Gastrocnemius medialis (tissue), 4 donors: ENCODE measurements at regions not wholly inside any gene's neighbourhood (a gene's known extent, or its start where the extent isn't known, plus 50 kb on each side); places are given as distances from the start of the nearest gene placed in this dataset.

Source experiments
- POLR2A ChIP-seq, 2 donors: fragments of 450-650 bp; IDR thresholded peaks; one replicate each; pipeline ENCODE4 v1.6.1; 2017; ENCODE audit warnings: antibody characterized with exemption in 2 of 2, mild to moderate bottlenecking in 2 of 2, moderate library complexity in 2 of 2
- TF ChIP-seq, protein P1 (sequence below), 5 experiments: fragments of 450-650 bp in 3 of 5; fragments of 200-600 bp in 2 of 5; sonication (generic) in 2 of 5; IDR thresholded peaks in 4 of 5; conservative IDR thresholded peaks in 1 of 5; 1 replicate in 4 of 5; 2 replicates in 1 of 5; pipeline ENCODE4 v1.5.1; 2016 to 2019; ENCODE audit warnings: antibody characterized with exemption in 5 of 5, mild to moderate bottlenecking in 3 of 5, moderate library complexity in 3 of 5

- TF ChIP-seq POLR2A (IDR thresholded peaks at IDR 0.05), result no peak
- TF ChIP-seq, protein P1, sequence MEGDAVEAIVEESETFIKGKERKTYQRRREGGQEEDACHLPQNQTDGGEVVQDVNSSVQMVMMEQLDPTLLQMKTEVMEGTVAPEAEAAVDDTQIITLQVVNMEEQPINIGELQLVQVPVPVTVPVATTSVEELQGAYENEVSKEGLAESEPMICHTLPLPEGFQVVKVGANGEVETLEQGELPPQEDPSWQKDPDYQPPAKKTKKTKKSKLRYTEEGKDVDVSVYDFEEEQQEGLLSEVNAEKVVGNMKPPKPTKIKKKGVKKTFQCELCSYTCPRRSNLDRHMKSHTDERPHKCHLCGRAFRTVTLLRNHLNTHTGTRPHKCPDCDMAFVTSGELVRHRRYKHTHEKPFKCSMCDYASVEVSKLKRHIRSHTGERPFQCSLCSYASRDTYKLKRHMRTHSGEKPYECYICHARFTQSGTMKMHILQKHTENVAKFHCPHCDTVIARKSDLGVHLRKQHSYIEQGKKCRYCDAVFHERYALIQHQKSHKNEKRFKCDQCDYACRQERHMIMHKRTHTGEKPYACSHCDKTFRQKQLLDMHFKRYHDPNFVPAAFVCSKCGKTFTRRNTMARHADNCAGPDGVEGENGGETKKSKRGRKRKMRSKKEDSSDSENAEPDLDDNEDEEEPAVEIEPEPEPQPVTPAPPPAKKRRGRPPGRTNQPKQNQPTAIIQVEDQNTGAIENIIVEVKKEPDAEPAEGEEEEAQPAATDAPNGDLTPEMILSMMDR (IDR thresholded peaks at IDR 0.05 in 4 of 5, conservative IDR thresholded peaks at IDR 0.05 in 1 of 5), result no peak
Observed at GRCh38 chr17:27244011-27244410, 49.9 kb upstream of the WSB1 start.
